MCF 10A (cell line): ENCODE measurements at regions not wholly inside any gene's neighbourhood (a gene's known extent, or its start where the extent isn't known, plus 50 kb on each side); places are given as distances from the start of the nearest gene placed in this dataset.
A peak's percentile ranks its signal among the peaks of the same experiment; 100 is the strongest.

Source experiments
- BruUV-seq: library from RNA; stranded (reverse); fragments of 400-500 nt; replicated peaks from 2 replicates; lab custom pipeline; 2021; lab: Mats Ljungman, UMichigan
- CTCF ChIA-PET: fragments of 300-600 bp; sonication (Branson Sonifier 250); formaldehyde crosslinking; extraction: SDS; loops from one replicate; lab custom pipeline; 2021; ENCODE audit warnings: antibody characterized with exemption, inconsistent platforms; lab: Yijun Ruan, JAX
- POLR2A ChIA-PET: fragments of 300-600, 350-650 bp; sonication (Branson Sonifier 250); formaldehyde crosslinking; extraction: SDS; loops from one replicate; lab custom pipeline; 2020; ENCODE audit warnings: antibody characterized with exemption, inconsistent platforms; lab: Yijun Ruan, JAX
- DNase-seq: peaks from one replicate; pipeline ENCODE4 v3.0.0-alpha.2; 2018; ENCODE audit not compliant: unreplicated experiment
- H3K27ac Mint-ChIP-seq: one replicate; pipeline ENCODE4 v1.8.0; 2022; ENCODE audit warnings: mild to moderate bottlenecking, low read depth, mixed read lengths; ENCODE audit not compliant: unreplicated experiment
- H3K27me3 Mint-ChIP-seq: one replicate; pipeline ENCODE4 v1.8.0; 2022; ENCODE audit warnings: mixed read lengths; ENCODE audit not compliant: insufficient read depth, unreplicated experiment
- H3K36me3 Mint-ChIP-seq: one replicate; pipeline ENCODE4 v1.8.0; 2022; ENCODE audit warnings: mild to moderate bottlenecking, moderate library complexity, mixed read lengths; ENCODE audit not compliant: insufficient read depth, unreplicated experiment
- H3K4me1 Mint-ChIP-seq: one replicate; pipeline ENCODE4 v1.8.0; 2022; ENCODE audit warnings: mixed read lengths; ENCODE audit not compliant: insufficient read depth, unreplicated experiment
- H3K4me3 Mint-ChIP-seq: one replicate; pipeline ENCODE4 v1.8.0; 2022; ENCODE audit warnings: mild to moderate bottlenecking, moderate library complexity, mixed read lengths; ENCODE audit not compliant: unreplicated experiment
- H3K9me3 Mint-ChIP-seq: one replicate; pipeline ENCODE4 v1.8.0; 2022; ENCODE audit warnings: mixed read lengths; ENCODE audit not compliant: unreplicated experiment
- CTCF ChIP-seq: fragments of 200-600 bp; IDR thresholded peaks from one replicate; pipeline ENCODE4 v1.8.0; 2022; ENCODE audit warnings: antibody characterized with exemption, mild to moderate bottlenecking; ENCODE audit not compliant: unreplicated experiment
- intact Hi-C: fragments of 100-400 bp; cut with micrococcal nuclease; formaldehyde crosslinking; loops from 2 replicates; pipeline ENCODE4 v1.14.1; 2022

DNA sequence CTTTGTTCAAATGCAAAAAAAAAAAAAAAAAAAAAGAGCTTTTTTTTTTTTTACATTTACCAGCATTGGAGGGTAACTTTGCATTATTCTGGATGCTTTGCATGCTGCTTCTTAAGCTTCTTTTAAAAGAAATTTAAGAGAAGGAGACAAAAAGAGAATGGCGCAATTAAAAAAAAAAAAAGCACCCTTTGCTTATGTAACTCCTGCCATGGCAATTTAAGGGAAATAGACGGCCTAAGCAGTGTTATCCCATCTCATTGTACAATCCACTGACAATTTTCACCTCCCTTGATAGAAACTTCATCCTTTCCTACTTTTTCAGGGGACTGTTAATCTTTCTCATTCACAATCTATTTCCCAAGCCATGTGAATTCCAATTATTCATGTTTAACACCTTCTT, 129.8 kb downstream of the KCTD12 start:
- H3K4me3 Mint-ChIP-seq: no peak overlapping the region
- H3K27me3 Mint-ChIP-seq: no peaks in the 10 kb centered on the region
- no peak for TF ChIP-seq CTCF
- H3K4me1 Mint-ChIP-seq: peaks cover 7% of the 10 kb centered on the region
- intact Hi-C loops: no loop called here
- ChIA-PET POLR2A (no interaction called here), CTCF (no interaction called here)
- no TSS peak for BruUV-seq
- no peaks in the 10 kb centered on the region for H3K36me3 Mint-ChIP-seq
- no peak for DNase-seq
- no peaks in the 10 kb centered on the region for H3K9me3 Mint-ChIP-seq
- H3K27ac Mint-ChIP-seq: no peak overlapping the region

GRCh38 chr13:76754414-76754813, 131.8 kb downstream of the KCTD12 start:
- Mint-ChIP-seq H3K4me1 (peaks cover 7% of the 10 kb centered on the region), H3K4me3 (no peak overlapping the region), H3K9me3 (no peaks in the 10 kb centered on the region), H3K27me3 (no peaks in the 10 kb centered on the region), H3K27ac (no peak overlapping the region), H3K36me3 (no peaks in the 10 kb centered on the region)
- ChIA-PET CTCF (interaction anchor here (0.7 kb wide), 2 partner anchors 247 to 1324 kb away, joined by 3 to 4 read pairs; no protein-coding TSS in a partner anchor), POLR2A (interaction anchor here (1.1 kb wide), 1 partner anchor 39 kb away, joined by 3 read pairs; no protein-coding TSS in a partner anchor)
- DNase-seq: peak; percentile 56
- no peak for TF ChIP-seq CTCF
- intact Hi-C loops: no loop called here
- BruUV-seq: no TSS peak

- ChIA-PET POLR2A (no interaction called here), CTCF (interaction anchor here (0.6 kb wide), 1 partner anchor 82 kb away, joined by 3 read pairs; no protein-coding TSS in a partner anchor)
- H3K27ac Mint-ChIP-seq: no peak overlapping the region
- no peaks in the 10 kb centered on the region for H3K27me3 Mint-ChIP-seq
- H3K4me1 Mint-ChIP-seq: no peaks in the 10 kb centered on the region
- BruUV-seq: no TSS peak
- H3K9me3 Mint-ChIP-seq: no peaks in the 10 kb centered on the region
- DNase-seq: no peak
- H3K4me3 Mint-ChIP-seq: no peak overlapping the region
- no peak for TF ChIP-seq CTCF
- H3K36me3 Mint-ChIP-seq: no peaks in the 10 kb centered on the region
- intact Hi-C loops: no loop called here
Measured at GRCh38 chr13:76751278-76751677, 134.9 kb downstream of the KCTD12 start.

- intact Hi-C loops: no loop called here
- no peak overlapping the region for H3K4me3 Mint-ChIP-seq
- POLR2A ChIA-PET: no interaction called here
- no peaks in the 10 kb centered on the region for H3K36me3 Mint-ChIP-seq
- TF ChIP-seq CTCF: no peak
- DNase-seq: no peak
- no peaks in the 10 kb centered on the region for H3K4me1 Mint-ChIP-seq
- BruUV-seq: no TSS peak
- no peaks in the 10 kb centered on the region for H3K27me3 Mint-ChIP-seq
- CTCF ChIA-PET: no interaction called here
- no peaks in the 10 kb centered on the region for H3K9me3 Mint-ChIP-seq
- no peak overlapping the region for H3K27ac Mint-ChIP-seq
Measured at GRCh38 chr13:76750126-76750525, 136.1 kb downstream of the KCTD12 start.
